Superior temporal gyrus (tissue), 1 donor: ENCODE measurements at regions not wholly inside any gene's neighbourhood (a gene's known extent, or its start where the extent isn't known, plus 50 kb on each side); places are given as distances from the start of the nearest gene placed in this dataset.

Experiments
- DNase-seq: peaks from one replicate; pipeline ENCODE4 v3.0.0-alpha.2; 2016; ENCODE audit errors: extremely low spot score

DNA sequence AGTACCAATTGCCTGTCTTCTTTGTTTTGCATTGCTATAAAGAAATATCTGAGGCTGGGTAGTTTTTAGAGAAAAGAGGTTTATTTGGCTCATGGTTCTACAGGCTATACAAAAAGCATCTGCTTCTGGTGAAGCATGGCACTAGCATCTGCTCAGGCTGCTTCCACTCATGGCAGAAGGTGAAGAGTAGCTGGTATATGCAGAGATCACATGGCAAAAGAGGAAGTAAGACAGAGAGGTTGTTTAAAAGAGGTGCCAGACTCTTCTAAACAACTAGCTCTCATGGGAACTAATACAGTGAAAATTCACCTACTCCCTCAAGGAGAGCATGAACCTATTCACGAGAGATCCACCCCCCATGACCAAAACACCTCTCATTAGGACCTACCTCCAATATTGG, 56.7 kb upstream of the GUCA2B start:
- no peak for DNase-seq

GRCh38 chr1:42089246-42089645, 64.0 kb upstream of the GUCA2B start:
- no peak for DNase-seq

DNA sequence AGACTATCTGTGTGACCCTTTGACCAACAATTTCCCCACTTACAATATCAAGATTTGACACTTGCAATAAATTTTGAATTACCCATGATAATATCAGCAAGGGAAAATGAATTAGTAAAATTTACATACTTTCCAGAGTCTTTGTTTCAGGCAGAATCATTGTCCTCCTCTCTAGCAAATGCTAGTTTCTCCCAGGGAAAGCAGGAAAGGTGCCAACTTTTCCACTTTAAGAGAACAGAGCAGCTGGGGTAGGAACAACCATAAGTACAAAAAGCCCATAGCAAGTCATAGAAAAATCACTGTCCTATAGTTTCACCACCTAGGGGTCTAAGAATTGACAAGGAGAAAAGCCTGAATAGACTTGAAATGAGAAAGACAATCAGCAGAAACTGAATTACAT, 67.1 kb upstream of the GUCA2B start:
- no peak for DNase-seq

GRCh38 chr1:42085596-42085995, 67.6 kb upstream of the GUCA2B start:
- no peak for DNase-seq

DNA sequence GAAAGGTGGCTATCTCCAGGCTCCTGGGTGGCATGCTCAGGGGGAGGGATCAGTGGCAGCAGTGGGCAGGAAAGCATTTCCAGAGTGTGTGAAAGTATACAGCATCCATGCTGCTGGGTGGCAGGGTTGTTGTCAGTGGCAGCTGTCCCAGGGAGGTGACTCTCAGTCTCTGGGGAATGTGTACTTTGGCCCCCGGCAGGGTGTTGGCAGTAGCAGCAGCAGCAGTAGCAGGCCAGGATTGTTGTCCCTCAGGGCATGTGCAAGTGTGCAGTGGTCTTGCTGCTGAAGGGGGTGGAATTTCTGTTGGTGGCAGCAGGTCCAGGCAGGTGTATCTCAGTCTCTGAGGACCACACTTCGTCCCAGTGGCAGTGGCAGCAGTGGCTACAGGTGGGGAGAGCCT, 71.7 kb upstream of the GUCA2B start:
- DNase-seq: no peak

- DNase-seq: no peak
These were observed 78.0 kb upstream of the GUCA2B start for GRCh38 chr1:42075179-42075578.

- no peak for DNase-seq
These were observed 82.2 kb upstream of the GUCA2B start for GRCh38 chr1:42070996-42071395.

- no peak for DNase-seq
These were observed 95.4 kb upstream of the GUCA2B start for GRCh38 chr1:42057800-42058199.

GRCh38 chr1:42056460-42056859, 96.8 kb upstream of the GUCA2B start:
- DNase-seq: no peak

DNA sequence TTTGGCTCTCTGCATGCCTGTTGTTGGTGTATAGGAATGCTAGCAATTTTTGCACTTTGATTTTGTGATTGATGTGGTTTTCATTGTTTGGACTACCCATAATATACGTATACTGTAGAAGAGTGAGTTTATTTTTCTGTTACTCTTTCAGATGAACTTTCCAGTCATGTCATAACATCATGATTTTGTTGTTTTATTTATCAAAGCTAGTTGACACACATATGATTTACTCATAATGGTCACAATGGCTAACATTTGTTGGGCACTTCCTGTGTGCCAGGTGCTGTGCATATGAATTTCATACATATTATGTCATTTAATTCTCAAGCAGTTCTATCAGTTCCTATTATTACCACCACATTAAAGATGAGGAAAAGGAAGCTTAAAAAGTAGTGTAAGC, 98.1 kb upstream of the GUCA2B start:
- DNase-seq: no peak

- DNase-seq: no peak
These were observed 101.0 kb upstream of the GUCA2B start for GRCh38 chr1:42052072-42052699.

DNA sequence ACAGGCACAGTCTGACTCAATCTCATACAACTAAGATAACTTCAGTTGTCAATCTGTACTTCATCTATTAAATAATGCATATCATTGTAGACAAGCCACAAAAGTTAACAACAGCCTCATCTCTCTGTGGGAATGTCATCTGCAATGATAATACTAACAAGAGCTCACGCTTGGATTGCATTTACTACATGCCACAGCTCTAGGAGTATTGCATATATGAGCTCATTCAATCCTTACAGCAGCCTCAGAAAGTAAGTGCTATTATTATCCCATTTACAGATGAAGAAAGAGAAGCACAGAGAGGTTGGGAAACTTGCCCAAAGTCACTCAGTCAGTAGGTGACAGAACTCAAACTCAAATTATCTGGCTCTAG, 105.7 kb upstream of the GUCA2B start:
- no peak for DNase-seq

- no peak for DNase-seq
These were observed 106.3 kb upstream of the GUCA2B start for GRCh38 chr1:42046761-42047507.

- no peak for DNase-seq
These were observed 108.9 kb upstream of the GUCA2B start for GRCh38 chr1:42044346-42044745.

DNA sequence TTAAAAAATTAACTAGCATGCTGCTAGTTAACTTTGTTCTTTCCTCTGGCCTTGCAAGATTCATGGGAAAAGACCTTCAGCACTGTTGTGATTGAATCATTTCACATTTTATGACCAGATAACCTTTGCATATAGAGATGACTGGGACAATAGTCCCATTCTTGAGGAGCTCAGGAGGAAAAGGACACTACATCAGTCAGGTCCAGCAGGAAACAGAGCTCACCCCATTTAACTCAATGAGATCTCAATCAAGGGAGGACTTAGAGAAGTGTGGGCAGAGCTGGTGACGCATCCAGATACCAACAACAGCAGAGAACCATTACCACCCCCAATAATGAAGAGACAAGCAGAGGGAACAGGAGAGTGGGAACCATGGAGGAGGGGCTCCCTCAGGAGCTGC, 109.4 kb upstream of the GUCA2B start:
- DNase-seq: no peak

DNA sequence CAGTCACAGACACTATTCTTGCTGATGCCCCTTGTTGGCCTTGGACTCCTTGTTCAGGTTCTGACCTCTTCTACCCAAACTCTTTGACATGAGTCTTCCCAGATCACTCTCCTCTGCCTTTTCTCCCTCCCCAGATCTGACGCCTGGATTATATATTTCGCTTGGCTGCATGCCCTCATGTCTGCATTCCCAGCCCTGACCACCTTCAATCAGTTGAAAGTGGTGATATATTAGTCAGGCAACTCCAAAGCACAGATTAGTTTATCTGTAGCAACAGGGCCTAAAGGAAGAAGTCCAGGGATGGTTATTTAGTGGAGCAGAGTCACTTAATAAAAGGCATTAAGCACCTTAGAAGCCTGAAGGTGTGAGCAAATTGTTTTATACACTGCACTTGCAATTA, 110.0 kb upstream of the GUCA2B start:
- DNase-seq: no peak

GRCh38 chr1:42041031-42041430, 112.2 kb upstream of the GUCA2B start:
- DNase-seq: no peak

- DNase-seq: no peak
These were observed 113.1 kb upstream of the GUCA2B start for GRCh38 chr1:42040159-42040558.

DNA sequence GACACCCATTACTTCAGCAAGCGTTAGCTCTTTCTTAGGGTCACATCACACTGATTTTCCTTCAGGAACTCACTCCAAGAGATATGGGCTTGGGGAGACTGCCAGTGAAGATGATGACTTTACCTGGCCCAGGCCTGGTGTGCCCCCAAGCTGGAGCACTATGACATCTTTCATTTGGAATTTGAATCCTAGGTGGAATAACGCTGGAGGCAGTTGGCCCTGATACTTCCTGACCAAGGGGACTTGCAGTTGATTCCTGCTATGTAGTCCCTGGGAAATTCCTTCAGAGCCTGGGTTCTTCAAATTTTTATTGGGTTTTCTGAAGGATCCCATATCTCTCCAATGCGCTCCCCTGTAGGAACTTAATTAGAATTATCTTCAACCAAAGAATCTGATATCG, 114.9 kb upstream of the GUCA2B start:
- DNase-seq: no peak

DNA sequence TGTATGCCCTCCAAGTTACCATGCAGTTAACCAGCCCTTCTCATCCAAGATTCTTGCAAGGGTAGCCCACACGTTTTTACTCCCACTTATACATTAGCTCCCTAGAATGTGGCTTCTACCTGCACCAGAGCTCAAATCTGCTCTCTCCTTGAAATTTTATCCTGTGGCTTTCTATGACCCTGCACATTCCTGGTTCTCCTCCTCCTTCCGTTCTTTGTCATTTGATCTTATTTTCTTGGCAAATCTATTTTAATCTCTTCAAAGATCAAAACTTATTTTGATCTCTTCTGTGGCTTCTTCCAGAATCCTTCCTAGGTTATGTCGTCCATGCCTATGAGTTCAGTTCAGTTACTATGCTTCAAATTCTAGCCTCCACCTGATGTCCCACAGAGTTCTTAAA, 115.6 kb upstream of the GUCA2B start:
- DNase-seq: no peak

DNA sequence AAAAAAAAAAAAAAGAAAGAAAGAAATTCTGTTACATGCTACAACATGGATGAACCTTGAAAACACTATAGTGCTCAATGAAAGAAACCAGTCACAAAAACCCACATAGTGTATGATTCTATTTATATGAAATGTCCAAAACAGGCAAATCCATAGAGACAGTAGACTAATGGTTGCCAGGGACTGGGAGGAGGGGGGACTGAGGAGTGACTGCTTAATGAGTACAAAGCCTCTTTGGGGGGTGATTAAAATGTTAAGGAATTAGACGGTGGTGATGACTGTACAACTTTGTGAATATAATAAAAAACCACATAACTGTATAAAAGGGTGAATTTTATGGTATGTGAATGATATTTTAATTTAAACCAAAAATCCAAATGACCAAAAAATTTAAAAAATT, 116.0 kb upstream of the GUCA2B start:
- DNase-seq: no peak

DNA sequence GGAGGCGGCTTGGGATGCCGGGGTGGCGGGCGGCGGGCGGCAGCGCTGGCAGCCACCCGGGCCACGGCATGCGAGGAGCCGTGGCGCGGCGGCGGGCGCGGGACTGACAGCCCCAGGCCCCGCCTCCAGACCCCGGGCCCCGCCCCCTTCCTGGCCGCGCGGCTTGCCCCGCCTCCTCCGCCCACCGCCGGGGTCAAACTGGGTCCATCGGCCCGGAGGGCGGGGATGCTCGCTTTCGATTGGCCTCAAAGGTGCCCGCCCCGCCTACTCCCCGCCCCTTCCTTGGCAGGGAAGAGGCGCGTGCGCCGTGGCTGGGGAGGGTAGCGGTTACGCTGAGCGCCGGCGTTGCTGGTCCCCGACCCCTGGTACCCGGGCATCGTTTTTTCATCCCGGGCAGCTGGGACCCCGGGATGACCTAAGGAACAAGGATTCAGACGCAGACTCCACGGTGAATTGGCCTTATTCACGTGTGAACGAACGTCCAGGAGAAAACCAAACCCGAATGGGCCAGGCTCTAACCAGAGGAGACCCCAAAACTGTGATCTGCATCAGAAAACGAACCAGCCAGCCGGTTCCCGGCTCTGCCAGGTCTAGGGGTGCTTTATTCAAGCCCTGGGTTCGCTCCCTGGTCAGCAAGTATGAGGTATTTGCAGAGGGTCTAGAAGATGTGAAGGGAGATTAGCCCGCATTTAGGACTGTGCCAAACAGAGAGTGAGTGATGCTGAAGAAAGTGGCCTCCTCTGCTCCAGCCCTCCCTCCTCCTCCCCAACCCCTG, 117.2 kb upstream of the GUCA2B start:
- DNase-seq: peak; percentile 92

DNA sequence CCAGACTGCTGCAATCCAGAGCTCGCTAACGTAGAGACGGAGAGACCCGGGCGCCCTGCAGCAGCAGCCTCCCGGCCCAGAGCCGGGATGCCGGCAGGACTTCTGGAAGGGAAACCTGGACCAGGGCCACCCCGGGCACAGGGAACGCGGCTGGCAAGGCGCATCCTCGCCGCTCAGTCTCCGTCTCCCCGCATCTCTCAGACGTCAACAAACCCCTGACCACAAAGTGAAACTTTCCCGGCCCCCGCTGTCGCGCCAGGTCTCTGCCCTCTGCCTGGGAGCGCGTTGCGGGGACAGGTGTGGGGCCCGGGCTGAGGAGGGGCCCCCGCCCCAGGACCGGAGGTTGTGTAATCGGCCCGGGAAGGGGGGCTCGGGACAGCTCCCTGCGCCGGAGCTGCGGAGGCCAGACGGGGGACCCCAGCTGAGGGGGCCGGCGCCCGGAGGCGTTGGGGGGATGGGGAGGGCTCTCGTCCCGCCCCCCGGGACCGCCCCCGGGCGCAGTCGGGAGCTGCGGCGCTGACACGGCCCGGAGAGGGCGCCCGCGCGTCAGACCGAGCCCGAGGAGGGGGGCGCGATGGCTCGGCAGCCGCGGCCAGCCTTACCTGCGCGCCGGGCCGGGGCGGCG, 116.6 kb upstream of the HIVEP3 start:
- DNase-seq: peak; percentile 45
